IMR-90 (cell line): ENCODE measurements at regions not wholly inside any gene's neighbourhood (a gene's known extent, or its start where the extent isn't known, plus 50 kb on each side); places are given as distances from the start of the nearest gene placed in this dataset.

Experiments
- CEBPB ChIP-seq: IDR thresholded peaks from 2 replicates; pipeline ENCODE4 v1.6.1; 2012; ENCODE audit warnings: low read depth, low read length, improper control_type of control experiment
- CTCF ChIP-seq: conservative IDR thresholded peaks from 2 replicates; pipeline ENCODE4 v1.5.1; 2012; ENCODE audit warnings: mild to moderate bottlenecking, low read depth, low read length, improper control_type of control experiment
- MAFK ChIP-seq: IDR thresholded peaks from 2 replicates; pipeline ENCODE4 v1.6.1; 2012; ENCODE audit warnings: low read depth, low read length, improper control_type of control experiment
- MXI1 ChIP-seq: IDR thresholded peaks from 2 replicates; pipeline ENCODE4 v1.6.1; 2012; ENCODE audit warnings: low read depth, mild to moderate bottlenecking, low read length, moderate library complexity, borderline replicate concordance
- POLR2A ChIP-seq: IDR thresholded peaks from 2 replicates; pipeline ENCODE4 v1.6.1; 2012; ENCODE audit warnings: mild to moderate bottlenecking, low read depth, low read length
- RAD21 ChIP-seq: IDR thresholded peaks from 2 replicates; pipeline ENCODE4 v1.6.1; 2012; ENCODE audit warnings: low read length, improper control_type of control experiment
- RCOR1 ChIP-seq: IDR thresholded peaks from 2 replicates; pipeline ENCODE4 v1.6.1; 2012; ENCODE audit warnings: mild to moderate bottlenecking, low read length, improper control_type of control experiment; ENCODE audit not compliant: insufficient replicate concordance
- RFX5 ChIP-seq: IDR thresholded peaks from 2 replicates; pipeline ENCODE4 v1.8.0; 2012; ENCODE audit warnings: low read depth, mild to moderate bottlenecking, low read length, moderate library complexity

- TF ChIP-seq CTCF (no peak), MAFK (no peak), POLR2A (no peak), RCOR1 (no peak), CEBPB (no peak), RAD21 (no peak), MXI1 (no peak), RFX5 (no peak)
Observed at GRCh38 chr18:49717617-49718016, 95.7 kb downstream of the ACAA2 start.
